NB4 (cell line): ENCODE measurements at regions not wholly inside any gene's neighbourhood (a gene's known extent, or its start where the extent isn't known, plus 50 kb on each side); places are given as distances from the start of the nearest gene placed in this dataset.

ENCODE experiments used
- MYC ChIP-seq: IDR thresholded peaks from 2 replicates; pipeline ENCODE4 v1.6.1; 2011; ENCODE audit warnings: low read depth, low read length
- POLR2A ChIP-seq: IDR thresholded peaks from 2 replicates; pipeline ENCODE4 v1.6.1; 2011; ENCODE audit warnings: mild to moderate bottlenecking; ENCODE audit not compliant: insufficient read length; ENCODE audit errors: extremely low read depth
- TF ChIP-seq, protein P1 (sequence below): IDR thresholded peaks from one replicate; pipeline ENCODE4 v1.5.1; 2012; ENCODE audit warnings: low read depth, low read length

DNA sequence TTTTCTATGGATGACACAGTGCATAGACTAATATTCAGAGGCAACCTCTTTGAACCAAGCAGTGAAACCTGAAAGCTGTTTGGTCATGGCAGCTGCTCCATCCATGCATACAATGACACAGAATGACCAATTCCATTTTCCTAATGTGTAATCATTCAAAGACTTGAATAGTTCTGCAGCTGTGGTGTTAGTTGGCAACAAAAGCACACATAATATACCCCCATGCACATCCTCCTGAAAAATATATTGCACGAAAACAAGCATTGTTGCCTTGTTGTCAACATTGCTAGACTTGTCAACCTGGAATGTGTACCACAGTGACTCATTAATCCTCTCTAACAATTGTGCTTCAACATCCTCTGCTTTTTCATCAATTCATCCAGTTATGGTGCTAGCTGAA is 71.0 kb upstream of the SEMA6A start:
- TF ChIP-seq, protein P1, sequence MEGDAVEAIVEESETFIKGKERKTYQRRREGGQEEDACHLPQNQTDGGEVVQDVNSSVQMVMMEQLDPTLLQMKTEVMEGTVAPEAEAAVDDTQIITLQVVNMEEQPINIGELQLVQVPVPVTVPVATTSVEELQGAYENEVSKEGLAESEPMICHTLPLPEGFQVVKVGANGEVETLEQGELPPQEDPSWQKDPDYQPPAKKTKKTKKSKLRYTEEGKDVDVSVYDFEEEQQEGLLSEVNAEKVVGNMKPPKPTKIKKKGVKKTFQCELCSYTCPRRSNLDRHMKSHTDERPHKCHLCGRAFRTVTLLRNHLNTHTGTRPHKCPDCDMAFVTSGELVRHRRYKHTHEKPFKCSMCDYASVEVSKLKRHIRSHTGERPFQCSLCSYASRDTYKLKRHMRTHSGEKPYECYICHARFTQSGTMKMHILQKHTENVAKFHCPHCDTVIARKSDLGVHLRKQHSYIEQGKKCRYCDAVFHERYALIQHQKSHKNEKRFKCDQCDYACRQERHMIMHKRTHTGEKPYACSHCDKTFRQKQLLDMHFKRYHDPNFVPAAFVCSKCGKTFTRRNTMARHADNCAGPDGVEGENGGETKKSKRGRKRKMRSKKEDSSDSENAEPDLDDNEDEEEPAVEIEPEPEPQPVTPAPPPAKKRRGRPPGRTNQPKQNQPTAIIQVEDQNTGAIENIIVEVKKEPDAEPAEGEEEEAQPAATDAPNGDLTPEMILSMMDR, result no peak
- TF ChIP-seq POLR2A, result no peak
- TF ChIP-seq MYC, result no peak
